SK-N-DZ (cell line): ENCODE measurements at regions not wholly inside any gene's neighbourhood (a gene's known extent, or its start where the extent isn't known, plus 50 kb on each side); places are given as distances from the start of the nearest gene placed in this dataset.

Source experiments
- DNase-seq: peaks from one replicate; pipeline ENCODE4 v3.0.0-alpha.2; 2015; ENCODE audit warnings: low spot score
- small RNA-seq, 2 experiments: library from RNA; depleted of rRNA; stranded (forward); fragments of <200 nt; gene quantifications; one replicate each; pipeline ENCODE3, GENCODE V24; 2014

- DNase-seq = no peak
Measured at GRCh38 chr14:85479771-85480170, 50.2 kb upstream of the FLRT2 start.

Small RNA genes lying in the stretch of these regions (small RNA-seq; reads per million reads assigned to genes)
- gene AL161713.1 (0 reads per million in 2 experiments), gene AL163642.1 (0 to 0.04 reads per million in 2 experiments), gene RF00017 (0 reads per million in 2 experiments), gene RNU6-976P (0 reads per million in 2 experiments), gene RNU6ATAC28P (0 to 0.09 reads per million in 2 experiments), gene RNU7-51P (0.04 to 0.08 reads per million in 2 experiments)
